Liver (tissue), 8 donors: ENCODE measurements at regions not wholly inside any gene's neighbourhood (a gene's known extent, or its start where the extent isn't known, plus 50 kb on each side); places are given as distances from the start of the nearest gene placed in this dataset.

Experiments
- DNase-seq: peaks from one replicate; pipeline ENCODE4 v3.0.0-alpha.2; 2017; ENCODE audit warnings: low spot score
- H3K27ac ChIP-seq, 2 donors: one replicate each; pipeline ENCODE4 v1.7.0; 2013; ENCODE audit warnings: inconsistent platforms in 2 of 2, low read length in 2 of 2, control low read depth in 1 of 2, low read depth in 1 of 2, mild to moderate bottlenecking in 1 of 2
- H3K27me3 ChIP-seq, 4 donors: one replicate each; pipeline versions ENCODE4 v1.6.1 to v1.7.0; 2013; ENCODE audit warnings: low read length in 3 of 4, inconsistent platforms in 1 of 4, mild to moderate bottlenecking in 1 of 4, moderate library complexity in 1 of 4; ENCODE audit not compliant: control insufficient read depth in 4 of 4, insufficient read depth in 4 of 4
- H3K36me3 ChIP-seq, 4 donors: one replicate each; pipeline versions ENCODE4 v1.6.1 to v1.7.0; 2013; ENCODE audit warnings: low read length in 3 of 4, mild to moderate bottlenecking in 3 of 4, low read depth in 1 of 4, moderate library complexity in 1 of 4; ENCODE audit not compliant: control insufficient read depth in 4 of 4, insufficient read depth in 3 of 4
- H3K4me1 ChIP-seq, 4 donors: one replicate each; pipeline versions ENCODE4 v1.6.1 to v1.7.0; 2013; ENCODE audit warnings: low read length in 3 of 4, mild to moderate bottlenecking in 3 of 4, moderate library complexity in 1 of 4; ENCODE audit not compliant: control insufficient read depth in 4 of 4, insufficient read depth in 4 of 4
- H3K4me3 ChIP-seq, 3 donors: one replicate each; pipeline versions ENCODE4 v1.6.1 to v1.7.0; 2013; ENCODE audit warnings: low read length in 3 of 3, control low read depth in 1 of 3, low read depth in 1 of 3, mild to moderate bottlenecking in 1 of 3
- H3K9ac ChIP-seq, 2 donors: one replicate each; pipeline ENCODE4 v1.7.0; 2013; ENCODE audit warnings: low read length in 2 of 2, mild to moderate bottlenecking in 2 of 2, moderate library complexity in 2 of 2, control low read depth in 1 of 2, low read depth in 1 of 2
- H3K9me3 ChIP-seq, 4 donors: one replicate each; pipeline versions ENCODE4 v1.6.1 to v1.7.0; 2013; ENCODE audit warnings: low read length in 3 of 4; ENCODE audit not compliant: control insufficient read depth in 4 of 4
- ATF3 ChIP-seq: IDR thresholded peaks from 2 replicates; pipeline ENCODE4 v1.6.1; 2016; ENCODE audit warnings: antibody characterized with exemption
- CTCF ChIP-seq: fragments of 150-350 bp; IDR thresholded peaks from 2 replicates; pipeline ENCODE4 v1.5.1; 2017; ENCODE audit warnings: improper control_type of control experiment, low read depth, low read length; ENCODE audit not compliant: missing input control
- EGR1 ChIP-seq, 2 donors: IDR thresholded peaks; 2 replicates each; pipeline ENCODE4 v1.6.1; 2016 to 2018; ENCODE audit warnings: antibody characterized with exemption in 2 of 2, low read depth in 2 of 2
- FOXA1 ChIP-seq: IDR thresholded peaks from 2 replicates; pipeline ENCODE4 v1.6.1; 2016; ENCODE audit warnings: antibody characterized with exemption
- FOXA2 ChIP-seq: IDR thresholded peaks from 2 replicates; pipeline ENCODE4 v1.6.1; 2016; ENCODE audit warnings: antibody characterized with exemption
- GABPA ChIP-seq, 2 donors: IDR thresholded peaks in 1 of 2; conservative IDR thresholded peaks in 1 of 2; 2 replicates each; pipeline ENCODE4 v1.6.1; 2016; ENCODE audit warnings: antibody characterized with exemption in 2 of 2, mild to moderate bottlenecking in 1 of 2, moderate library complexity in 1 of 2
- HNF4A ChIP-seq, 2 donors: conservative IDR thresholded peaks; 2 replicates each; pipeline ENCODE4 v1.6.1; 2016; ENCODE audit warnings: antibody characterized with exemption in 2 of 2, mild to moderate bottlenecking in 2 of 2
- HNF4G ChIP-seq: IDR thresholded peaks from 2 replicates; pipeline ENCODE4 v1.6.1; 2016; ENCODE audit warnings: antibody characterized with exemption
- JUND ChIP-seq, 2 donors: IDR thresholded peaks; 2 replicates each; pipeline ENCODE4 v1.6.1; 2016; ENCODE audit warnings: antibody characterized with exemption in 2 of 2
- MAX ChIP-seq: IDR thresholded peaks from 2 replicates; pipeline ENCODE4 v1.6.1; 2016; ENCODE audit warnings: antibody characterized with exemption
- NR2F2 ChIP-seq: IDR thresholded peaks from 2 replicates; pipeline ENCODE4 v1.6.1; 2016; ENCODE audit warnings: antibody characterized with exemption
- RAD21 ChIP-seq, 2 donors: IDR thresholded peaks; 2 replicates each; pipeline ENCODE4 v1.6.1; 2016; ENCODE audit warnings: antibody characterized with exemption in 2 of 2, mild to moderate bottlenecking in 2 of 2
- REST ChIP-seq: IDR thresholded peaks from 2 replicates; pipeline ENCODE4 v1.6.1; 2016; ENCODE audit warnings: antibody characterized with exemption, mild to moderate bottlenecking
- RXRA ChIP-seq, 2 donors: IDR thresholded peaks; 2 replicates each; pipeline ENCODE4 v1.6.1; 2017 to 2018; ENCODE audit warnings: antibody characterized with exemption in 2 of 2, mild to moderate bottlenecking in 1 of 2
- SP1 ChIP-seq: IDR thresholded peaks from 2 replicates; pipeline ENCODE4 v1.6.1; 2018; ENCODE audit warnings: antibody characterized with exemption, mild to moderate bottlenecking
- TAF1 ChIP-seq: conservative IDR thresholded peaks from 2 replicates; pipeline ENCODE4 v1.6.1; 2016; ENCODE audit warnings: antibody characterized with exemption, mild to moderate bottlenecking
- YY1 ChIP-seq: IDR thresholded peaks from 2 replicates; pipeline ENCODE4 v1.6.1; 2016; ENCODE audit warnings: antibody characterized with exemption, mild to moderate bottlenecking
- ZBTB33 ChIP-seq: IDR thresholded peaks from 2 replicates; pipeline ENCODE4 v1.6.1; 2016; ENCODE audit warnings: antibody characterized with exemption
- WGBS: extraction: QIAGEN DNeasy Blood & Tissue Kit; methylation state at CpG from one replicate; pipeline ENCODE4 v1.1.7; 2013; 5-methylcytosine and 5-hydroxymethylcytosine counted together
- donor health status: healthy.
- donor health status: healthy.
- donor health status: healthy.
- donor health status: healthy.
- donor health status: healthy.

DNA sequence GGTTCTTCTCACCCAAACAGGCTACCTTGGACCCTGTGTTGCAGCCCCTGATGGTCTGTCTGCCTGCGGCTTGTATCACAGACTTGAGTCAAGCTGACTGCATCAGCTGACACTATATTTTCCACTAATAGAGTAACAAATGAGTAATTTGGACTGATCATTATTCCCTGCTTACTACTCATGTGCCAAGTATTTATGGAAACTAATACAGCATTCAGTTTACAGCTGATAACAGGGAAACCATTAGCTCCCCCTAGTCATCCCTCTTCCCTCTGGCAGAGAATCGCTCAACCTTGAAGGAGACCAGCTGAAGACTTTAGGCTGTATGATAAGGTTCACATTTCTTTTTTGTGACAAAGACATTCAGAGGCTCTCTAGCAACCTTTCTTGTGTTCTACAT lies 116.6 kb upstream of the SYT6 start:
- Histone ChIP-seq H3K27me3 (no peaks in the 10 kb centered on the region), H3K4me3 (no peak overlapping the region), H3K27ac (no peak overlapping the region), H3K9ac (no peak overlapping the region), H3K9me3 (no peaks in the 10 kb centered on the region), H3K36me3 (no peaks in the 10 kb centered on the region), H3K4me1 (no peaks in the 10 kb centered on the region)
- no peak for TF ChIP-seq SP1
- no peak for TF ChIP-seq RAD21 (IDR thresholded peaks at IDR 0.05)
- TF ChIP-seq RXRA (IDR thresholded peaks at IDR 0.05): no peak
- no peak for TF ChIP-seq HNF4A (conservative IDR thresholded peaks at IDR 0.05)
- no peak for TF ChIP-seq EGR1 (IDR thresholded peaks at IDR 0.05; ENCODE audit: low read depth in 2 of 2)
- TF ChIP-seq ZBTB33: no peak
- no peak for TF ChIP-seq HNF4G
- no peak for TF ChIP-seq CTCF
- no peak for TF ChIP-seq GABPA (IDR thresholded peaks at IDR 0.05 in 1 of 2, conservative IDR thresholded peaks at IDR 0.05 in 1 of 2)
- TF ChIP-seq FOXA2: no peak
- no peak for TF ChIP-seq JUND (IDR thresholded peaks at IDR 0.05)
- TF ChIP-seq REST: no peak
- TF ChIP-seq FOXA1: no peak
- no peak for TF ChIP-seq NR2F2
- TF ChIP-seq ATF3: no peak
- TF ChIP-seq TAF1: no peak
- TF ChIP-seq YY1: no peak
- TF ChIP-seq MAX: no peak
- no peak for DNase-seq
- WGBS: 84% methylated on average over 2 of the region's 2 CpGs

DNA sequence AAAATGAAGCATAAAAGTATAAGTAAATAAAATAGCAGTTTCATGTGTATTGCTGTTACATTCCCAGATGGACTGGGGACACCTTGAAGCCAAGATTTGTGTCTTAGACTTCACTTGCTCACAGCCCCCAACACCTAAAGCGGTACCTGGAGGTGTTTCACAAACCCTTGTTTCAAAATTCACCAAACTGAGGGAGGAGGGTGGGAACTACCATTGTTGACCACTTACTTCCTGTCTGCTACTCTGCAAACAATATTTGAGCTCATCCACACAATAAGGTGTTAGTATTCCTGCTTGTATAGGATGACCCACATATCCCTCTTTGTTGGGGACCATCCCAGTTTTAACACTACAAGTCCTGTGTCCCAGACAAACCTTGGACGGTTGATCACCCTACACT lies 115.9 kb upstream of the SYT6 start:
- no peaks in the 10 kb centered on the region for H3K4me1 ChIP-seq
- H3K36me3 ChIP-seq: no peaks in the 10 kb centered on the region
- no peak for DNase-seq
- 92% methylated on average over 2 of the region's 2 CpGs for WGBS
- TF ChIP-seq JUND (IDR thresholded peaks at IDR 0.05): no peak
- H3K4me3 ChIP-seq: no peak overlapping the region
- H3K27me3 ChIP-seq: peaks cover 0 to 2% (median 0%) of the 10 kb centered on the region in 4 donors
- H3K27ac ChIP-seq: no peak overlapping the region
- no peaks in the 10 kb centered on the region for H3K9me3 ChIP-seq
- no peak overlapping the region for H3K9ac ChIP-seq
